HG02798 (cell line): ENCODE measurements at regions not wholly inside any gene's neighbourhood (a gene's known extent, or its start where the extent isn't known, plus 50 kb on each side); places are given as distances from the start of the nearest gene placed in this dataset.
"Not testable (repeated sequence)": the region's sequence is repeated elsewhere in the genome, so short reads cannot be mapped to it uniquely, and the experiment has no call there.

Experiments used
- ATAC-seq: cut with Tn5 transposase; IDR thresholded peaks from one replicate; pipeline ENCODE4 v1.9.1; 2021; ENCODE audit warnings: mild to moderate bottlenecking; ENCODE audit not compliant: unreplicated experiment, poor library complexity

DNA sequence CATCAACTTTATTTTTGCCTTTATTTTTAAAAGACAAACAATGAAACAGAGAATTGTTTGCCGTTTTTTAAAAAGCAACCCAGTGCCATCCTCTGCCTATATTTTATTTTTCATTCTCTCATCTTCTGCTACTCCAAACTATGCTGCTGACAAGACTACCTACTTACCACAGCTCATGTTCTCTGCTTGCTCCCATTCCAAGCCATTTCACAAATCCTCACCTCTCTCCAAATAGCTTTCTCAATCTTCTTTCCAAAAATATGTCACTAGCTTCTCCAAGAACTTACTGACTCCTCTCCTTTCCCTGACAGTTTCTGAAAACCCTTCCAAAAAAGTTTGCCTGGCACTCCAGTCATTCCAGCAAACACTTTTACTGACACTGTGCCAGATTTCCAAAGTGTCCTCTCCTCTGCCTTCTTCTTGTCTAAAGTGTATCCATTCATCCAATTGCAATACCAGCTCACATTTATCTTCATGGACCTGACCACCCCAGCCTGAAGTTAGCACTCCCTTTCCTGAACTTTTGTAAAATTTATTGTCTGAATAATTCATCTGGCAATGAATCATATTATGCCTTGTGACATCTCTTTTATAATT is 766.5 kb upstream of the B3GALT2 start:
- no peak for ATAC-seq

DNA sequence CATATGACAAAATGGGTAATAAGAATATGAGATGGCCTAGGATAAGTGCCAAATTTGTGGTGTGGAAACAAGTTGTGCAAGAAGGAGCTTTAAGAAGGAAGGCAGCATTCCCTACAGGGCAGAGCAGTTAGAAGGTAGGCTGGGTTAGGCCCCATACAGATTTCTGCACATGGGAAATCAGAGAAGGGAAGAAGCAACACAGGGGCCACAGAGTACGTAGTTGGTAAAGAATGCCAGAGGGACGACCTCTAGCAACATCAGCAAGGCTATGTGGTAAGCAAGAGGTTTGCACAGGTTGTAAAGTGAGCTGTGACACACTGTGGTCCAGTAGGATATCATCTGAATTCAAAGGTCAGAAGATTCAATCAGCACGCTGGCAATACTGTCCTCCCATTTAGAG is 765.6 kb upstream of the B3GALT2 start:
- ATAC-seq, result no peak

DNA sequence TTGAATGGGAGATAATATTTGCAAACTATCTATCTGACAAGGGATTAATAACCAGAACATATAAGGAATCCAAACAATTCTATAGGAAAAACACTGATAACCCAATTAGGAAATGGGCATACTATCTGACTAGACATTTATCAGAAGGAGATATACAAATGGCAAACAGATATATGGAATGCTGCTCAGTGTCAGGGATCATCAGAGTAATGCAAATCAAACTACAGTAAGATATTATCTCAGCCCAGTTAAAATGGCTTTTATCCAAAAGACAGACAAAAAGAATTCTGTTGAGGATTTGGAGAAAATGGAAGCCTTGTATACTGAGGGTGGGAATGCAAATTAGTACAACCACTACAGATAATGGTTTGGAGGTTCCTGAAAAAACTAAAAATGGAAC is 758.0 kb upstream of the B3GALT2 start:
- no peak for ATAC-seq

DNA sequence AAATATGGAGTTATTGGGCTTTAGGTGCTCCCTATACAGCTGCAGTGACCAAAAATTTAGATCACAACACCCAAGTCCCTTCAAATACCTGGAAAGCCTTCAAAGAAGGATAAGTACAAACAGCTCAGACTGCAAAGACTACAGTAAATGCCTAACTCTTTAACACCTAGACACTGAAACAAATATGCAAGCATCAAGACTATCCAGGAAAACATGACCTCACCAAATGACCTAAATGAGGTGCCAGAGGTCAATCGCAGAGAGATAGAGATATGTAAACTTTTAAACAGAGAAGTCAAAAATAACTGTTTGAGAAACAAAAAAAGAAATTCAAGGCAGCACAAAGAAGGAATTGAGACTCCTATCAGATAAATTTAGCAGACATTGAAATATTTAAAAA is 753.8 kb upstream of the B3GALT2 start:
- ATAC-seq, result no peak

DNA sequence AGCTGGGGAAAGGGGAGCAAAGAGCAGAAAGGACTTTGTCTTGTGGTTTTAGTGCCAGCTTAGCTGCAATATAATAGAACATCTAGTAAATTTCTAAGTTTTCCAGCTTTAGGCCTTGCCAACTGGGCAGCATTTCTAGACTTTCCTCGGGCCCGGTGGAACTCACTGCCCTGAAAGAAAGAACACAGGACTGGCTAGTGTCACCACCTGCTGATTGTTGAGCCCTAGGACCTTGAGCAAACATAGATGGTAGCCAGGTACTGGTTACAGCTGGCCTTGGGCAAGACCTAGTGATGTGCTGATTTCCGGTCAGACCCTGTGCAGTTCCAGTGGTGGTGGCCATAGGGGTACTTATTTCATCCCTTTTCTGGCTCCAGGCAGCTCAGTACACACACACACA is 753.2 kb upstream of the B3GALT2 start:
- ATAC-seq, result no peak

DNA sequence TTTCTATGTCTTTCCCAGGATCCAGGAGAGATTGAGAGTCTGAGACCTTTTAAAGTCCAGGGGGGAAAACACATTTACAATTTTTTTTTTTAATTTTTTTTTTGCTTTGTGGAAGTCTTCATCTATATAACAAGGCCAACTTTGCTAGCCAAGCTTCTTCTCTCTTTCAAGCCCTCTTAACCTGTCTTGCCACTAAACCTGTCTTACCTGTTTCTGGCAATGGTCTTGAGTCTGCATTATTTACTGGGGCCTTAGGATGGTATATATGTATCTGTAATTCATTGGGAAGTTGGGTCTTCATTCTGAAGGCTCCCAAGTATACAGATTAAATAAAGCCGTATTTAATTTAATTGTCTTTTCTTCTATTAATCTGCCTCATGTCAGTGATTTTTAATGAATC is 750.9 kb upstream of the B3GALT2 start:
- no peak for ATAC-seq

DNA sequence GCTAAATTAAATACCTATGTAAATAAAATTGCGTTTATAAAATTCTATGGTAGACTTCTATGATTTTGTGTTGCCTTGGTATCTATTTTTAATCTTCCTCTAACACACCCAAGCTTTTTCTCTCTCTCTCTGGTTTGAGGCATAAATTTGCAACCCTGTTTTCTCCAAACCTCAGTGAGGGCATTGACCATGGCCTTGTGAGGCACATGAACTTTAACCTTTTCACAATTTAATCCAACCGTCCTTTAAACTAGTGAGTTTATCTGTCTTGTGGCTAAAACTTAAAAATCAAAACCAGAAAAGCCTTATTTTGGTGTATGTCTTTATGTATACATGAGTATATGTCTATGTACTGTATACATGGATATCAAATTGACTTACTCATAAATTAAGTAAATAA is 746.6 kb upstream of the B3GALT2 start:
- no peak for ATAC-seq

DNA sequence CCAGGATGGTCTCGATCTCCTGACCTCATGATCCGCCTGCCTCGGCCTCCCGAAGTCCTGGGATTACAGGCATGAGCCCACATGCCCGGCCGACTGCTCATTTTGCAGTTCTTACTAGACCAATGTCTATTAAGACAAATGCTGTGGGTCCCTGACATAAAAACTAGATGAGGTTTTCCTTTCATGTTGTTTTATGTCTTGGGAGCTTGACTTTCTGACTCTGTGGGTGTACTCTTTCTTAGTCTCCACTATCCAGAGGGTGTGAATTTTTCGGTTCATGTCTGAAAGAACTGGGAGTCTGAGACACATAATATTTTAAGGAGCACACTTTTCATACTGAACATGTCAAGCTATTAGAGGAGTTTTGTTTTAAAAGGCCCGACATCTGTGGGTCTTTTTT is 744.9 kb upstream of the B3GALT2 start:
- ATAC-seq, result no peak

DNA sequence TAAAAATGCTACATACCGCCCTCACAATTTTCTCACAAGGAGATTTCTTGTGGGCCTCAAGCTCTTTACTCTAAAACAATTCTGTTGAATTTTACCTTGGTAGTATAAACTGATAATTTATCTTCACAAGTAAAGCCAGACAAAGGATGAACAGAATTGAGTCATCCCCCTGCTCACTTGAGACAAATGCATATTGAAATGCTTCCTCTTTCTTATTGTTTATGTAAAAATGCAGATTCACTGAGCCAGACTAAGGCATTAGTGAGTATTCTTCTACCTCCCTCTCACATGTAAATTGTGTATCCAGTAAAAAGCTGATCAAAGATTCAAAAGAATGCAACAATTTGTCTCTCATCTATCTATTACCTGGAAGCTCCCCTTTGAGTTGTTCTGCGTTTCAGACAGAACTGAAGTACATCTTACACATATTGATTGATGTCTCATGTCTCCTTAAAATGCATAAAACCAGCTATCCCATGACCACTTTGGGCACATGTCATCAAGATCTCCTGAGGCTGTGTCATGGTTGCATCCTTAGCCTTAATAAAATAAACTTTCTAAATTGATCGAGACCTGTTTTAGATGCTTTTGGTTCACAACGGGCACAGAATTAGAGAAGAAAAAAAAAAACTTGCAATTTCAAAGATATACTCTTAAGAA is 743.1 kb upstream of the B3GALT2 start:
- no peak for ATAC-seq

DNA sequence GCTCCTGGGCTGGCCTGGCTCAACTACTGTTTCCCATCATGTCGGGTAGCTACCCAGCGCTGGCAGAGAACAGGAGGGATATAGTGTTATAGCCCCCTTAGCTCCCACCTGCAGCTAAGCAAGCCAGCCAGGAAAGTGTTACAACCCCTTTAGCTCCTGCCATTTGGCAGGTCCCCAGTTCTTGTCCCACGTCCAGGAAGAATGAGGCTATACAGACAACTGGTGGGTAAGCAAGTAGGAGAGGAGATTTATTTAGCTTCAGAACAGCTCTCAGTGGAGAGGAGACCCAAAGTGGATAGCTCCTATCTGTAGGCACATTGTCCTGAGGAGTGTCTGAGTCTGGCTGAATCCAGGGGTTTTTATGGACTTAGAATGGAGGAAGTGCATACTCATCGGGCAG is 741.1 kb upstream of the B3GALT2 start:
- no peak for ATAC-seq

DNA sequence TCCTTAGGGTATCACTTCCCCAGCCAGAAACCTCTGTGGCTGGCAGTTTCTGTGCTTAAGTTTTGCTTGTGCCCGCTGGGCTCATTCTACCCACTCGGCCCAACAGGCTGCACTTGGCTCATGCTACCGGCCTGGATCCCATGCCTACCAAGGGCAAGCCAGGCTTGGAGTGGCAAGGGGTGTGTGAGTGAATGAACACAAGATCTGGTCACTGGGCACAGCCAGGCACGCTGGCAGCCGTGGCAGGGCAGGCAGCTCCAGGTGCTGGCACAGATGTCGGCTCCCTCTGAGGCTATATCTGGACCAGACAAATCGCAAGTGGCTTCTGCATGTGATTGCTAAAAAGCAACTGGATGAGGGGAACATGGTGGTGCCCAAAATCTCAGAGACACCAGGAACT is 740.5 kb upstream of the B3GALT2 start:
- ATAC-seq, result no peak

DNA sequence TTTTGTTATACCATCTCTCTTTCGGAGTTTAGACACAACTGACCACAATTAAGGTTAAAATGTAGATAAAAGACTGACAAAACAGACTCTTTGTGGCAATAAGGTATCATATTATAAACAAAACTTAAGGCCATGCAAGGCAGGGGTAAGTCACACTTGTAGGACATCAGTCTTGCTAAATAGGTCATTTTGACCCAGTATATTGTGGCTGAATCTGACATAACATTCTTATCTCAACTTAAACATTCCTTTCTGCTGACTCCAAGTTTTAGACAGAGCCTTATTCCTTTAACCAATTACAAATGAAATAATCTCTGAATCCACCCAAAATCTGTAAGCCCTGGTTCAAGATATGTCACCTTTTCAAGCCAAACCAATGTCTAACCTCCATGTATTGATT is 733.4 kb upstream of the B3GALT2 start:
- ATAC-seq, result no peak

DNA sequence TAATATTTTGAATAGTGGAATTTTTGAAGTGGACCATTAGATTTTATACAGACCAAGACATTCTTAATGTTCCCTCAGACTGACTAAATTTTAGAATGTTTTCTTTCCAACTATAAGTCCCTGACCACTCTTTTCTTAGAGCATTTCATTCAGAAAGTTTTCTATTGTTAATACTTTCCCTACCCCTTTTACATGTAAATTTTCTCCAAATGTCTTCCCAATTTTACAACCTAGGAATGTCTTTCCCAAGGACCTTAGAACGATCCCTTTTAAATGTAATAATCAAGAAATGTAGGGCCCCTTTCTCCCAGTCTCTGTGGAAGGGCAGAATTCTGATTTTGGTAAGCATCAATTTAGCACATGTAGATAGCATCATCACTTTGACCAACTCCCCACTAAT is 730.0 kb upstream of the B3GALT2 start:
- ATAC-seq, result no peak

DNA sequence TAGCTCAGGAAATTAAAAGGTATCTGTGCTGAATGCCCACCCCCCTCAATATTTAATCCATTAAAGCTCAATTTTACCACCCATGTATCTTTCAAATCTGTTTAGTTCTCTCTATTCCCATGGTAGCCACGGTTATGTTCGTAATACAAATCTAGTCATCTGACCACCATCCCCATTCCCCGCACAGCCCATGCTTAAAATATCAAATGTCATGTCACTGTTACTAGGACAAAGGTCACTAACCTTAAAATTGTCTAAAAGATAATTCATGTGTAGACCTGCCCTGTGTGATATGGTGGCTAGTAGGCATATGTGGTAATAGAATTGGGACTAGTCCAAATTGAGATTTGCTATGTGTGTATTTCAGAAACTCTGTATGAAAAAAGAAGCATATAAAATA is 728.5 kb upstream of the B3GALT2 start:
- no peak for ATAC-seq

DNA sequence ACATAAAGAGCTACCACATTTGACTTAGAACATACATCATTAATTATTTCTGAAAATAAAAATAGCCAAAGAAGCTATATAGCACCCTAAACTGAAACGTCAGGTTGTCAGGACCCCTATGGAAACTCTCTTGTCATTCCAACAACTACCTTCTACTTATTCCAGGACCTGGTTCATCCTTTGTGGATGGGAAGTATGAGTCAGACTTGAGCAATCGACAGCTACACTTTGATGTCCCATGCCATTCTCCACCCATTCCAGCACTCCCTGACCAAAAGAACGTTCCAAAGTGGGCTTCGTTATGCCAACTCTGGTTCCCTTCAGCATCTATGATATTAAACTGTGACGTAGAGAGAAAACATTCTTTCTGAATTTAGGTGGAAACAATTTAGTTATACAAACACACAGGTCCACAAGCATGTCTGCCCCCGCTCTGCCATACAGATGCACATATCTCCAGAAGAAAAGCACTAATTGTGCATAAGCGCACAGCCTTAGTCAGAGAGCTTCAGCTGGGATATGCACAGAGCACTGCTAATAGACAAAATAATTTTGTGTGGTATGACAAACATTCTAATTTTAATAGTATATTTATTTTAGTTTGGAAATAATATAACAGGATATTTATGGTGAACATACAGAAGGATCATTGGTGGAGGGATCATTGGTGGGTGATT is 723.1 kb upstream of the B3GALT2 start:
- ATAC-seq, result no peak

DNA sequence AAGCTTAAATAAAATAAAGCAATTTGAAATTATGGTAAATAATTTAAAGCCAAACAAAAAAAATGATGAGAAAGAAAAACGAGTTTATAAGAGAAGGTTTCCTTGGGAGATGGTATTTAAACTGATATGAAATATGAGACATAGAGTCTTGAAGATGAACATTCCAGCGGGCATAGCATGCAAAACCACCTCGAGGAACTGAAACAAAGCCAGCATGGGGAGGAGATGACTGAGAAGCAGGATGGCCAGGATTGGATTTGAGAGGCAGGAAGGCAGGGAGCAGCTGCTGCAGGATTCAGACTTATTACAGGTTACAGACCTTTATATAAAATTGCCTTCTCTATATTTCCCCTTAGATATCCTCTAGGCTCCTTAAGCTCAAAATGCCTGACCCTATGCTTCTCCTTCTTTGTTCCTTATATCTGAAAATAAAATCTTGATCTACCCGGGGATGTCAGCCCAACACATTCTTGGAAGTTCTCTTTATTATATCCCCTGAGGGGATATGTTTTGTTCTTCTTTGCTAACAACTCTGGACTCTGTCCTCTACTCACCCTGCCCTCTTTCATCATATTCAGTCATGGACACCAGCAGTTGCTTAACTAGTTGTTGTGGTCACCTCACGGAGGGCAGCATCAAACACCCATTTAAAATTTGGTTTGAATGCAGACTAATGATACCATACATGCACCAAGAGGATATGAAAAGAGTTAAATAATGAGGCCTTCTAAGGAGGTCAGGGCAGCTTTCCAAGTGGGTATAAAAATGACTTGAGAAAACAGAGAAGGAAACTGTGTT is 719.1 kb upstream of the B3GALT2 start:
- no peak for ATAC-seq

DNA sequence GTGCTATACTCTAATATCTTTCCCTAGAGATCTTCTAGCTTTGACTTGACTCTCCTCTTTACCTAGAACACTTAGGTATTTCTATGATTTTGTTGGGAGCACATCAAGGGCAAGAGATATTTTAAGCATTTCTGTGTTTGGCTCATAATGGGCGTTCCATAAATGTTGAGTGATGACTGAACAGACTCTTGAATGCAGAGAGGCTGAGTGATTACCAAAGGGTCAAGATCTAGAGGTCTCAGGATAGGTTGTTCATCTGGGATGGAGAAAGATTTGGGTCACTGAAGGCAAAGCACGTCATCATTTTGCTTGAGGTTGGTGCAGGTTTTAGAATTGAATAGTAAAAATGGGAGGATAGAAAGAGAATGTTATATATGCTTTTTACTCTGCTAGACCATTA is 705.4 kb upstream of the B3GALT2 start:
- ATAC-seq, result no peak

DNA sequence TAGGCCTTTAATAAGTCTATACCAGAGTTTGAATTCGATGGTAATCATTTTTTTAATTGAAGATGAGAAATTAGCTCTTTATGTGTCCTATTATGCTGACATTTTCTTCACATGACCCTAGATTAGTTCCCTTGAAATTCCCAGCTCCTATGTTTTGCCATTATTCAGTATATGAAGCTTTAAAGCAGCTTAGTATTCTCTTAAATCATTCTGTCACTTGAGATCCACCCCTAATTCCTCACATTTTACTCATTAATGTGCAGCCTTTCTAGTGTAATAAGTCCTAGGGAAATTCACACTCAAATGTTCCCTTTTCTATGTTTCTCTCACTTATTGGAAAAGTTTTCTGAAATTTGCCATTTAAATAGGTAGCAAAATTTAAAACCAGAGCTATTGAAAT is 704.5 kb upstream of the B3GALT2 start:
- ATAC-seq, result no peak

DNA sequence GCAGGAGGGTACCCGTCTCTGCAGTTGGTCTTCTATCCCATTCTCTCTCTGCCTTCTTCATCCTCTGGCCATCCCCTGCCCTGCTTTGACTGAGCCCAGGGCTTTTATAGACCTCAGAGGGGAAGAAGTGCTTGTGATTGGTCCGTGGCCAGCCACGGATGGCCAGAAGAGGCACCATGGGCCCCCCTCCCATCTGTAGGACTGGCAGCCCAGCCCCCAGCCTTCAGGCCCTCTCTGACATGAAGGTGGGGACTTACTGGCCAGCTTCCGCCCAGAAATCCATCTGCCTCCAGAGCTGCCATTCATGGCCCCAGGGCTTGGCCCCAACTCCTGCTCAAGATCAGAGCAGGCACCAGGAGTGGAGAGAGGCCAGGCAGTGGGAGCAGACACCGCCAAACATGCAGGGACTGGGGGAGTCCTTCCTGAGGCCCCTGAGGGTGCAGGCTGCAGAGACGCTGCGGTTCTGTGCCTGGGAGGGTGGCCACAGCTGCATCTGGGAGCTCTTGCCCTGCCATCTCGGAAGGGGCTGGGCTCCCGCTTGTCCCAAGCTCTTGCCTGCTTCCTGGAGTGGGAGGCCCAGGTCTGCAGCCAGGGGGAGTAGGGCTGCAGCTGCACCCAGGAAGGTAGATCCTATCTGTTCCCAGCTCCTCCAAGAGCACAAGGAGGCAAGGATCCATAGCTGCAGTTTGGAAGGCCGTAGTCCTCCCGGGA is 698.6 kb upstream of the B3GALT2 start:
- no peak for ATAC-seq

DNA sequence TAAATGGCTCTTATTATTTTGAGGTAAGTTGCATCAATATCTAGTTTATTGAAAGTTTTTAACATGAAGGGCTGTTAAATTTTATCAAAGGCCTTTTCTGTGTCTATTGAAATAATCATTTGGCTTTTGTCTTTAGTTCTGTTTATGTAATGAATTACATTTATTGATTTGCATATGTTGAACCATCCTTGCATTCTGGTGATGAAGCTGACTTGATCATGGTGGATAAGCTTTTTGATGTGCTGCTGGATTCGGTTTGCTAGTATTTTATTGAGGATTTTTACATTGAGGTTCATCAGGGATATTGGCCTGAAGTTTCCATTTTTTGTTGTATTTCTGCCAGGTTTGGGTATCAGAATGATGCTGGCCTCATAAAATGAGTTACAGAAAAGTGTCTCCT is 691.5 kb upstream of the B3GALT2 start:
- ATAC-seq, result not testable (repeated sequence)

DNA sequence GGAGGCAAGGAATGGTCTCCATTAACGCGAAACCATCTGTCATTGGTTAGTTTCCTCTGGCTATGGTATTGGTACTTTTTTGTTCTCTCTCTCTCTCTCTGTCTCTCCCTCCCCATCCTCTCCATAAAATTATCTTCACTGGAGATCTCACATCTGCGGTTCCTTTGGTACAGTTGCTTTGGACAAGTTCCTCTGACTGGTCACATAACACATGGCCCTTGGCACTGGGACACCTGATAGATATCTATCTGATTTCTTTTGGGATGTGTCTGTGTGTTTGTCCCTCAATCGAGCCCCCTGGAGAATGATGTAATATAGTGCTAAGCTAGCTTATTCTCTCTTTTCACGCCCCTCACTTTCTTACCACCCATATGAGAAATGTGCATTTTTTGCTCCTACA is 682.0 kb upstream of the B3GALT2 start:
- ATAC-seq, result no peak
